A549 (cell line): ENCODE measurements at regions not wholly inside any gene's neighbourhood (a gene's known extent, or its start where the extent isn't known, plus 50 kb on each side); places are given as distances from the start of the nearest gene placed in this dataset.

Experiments used
- ATAC-seq, 2 experiments: fragments of 200-7000 bp in 1 of 2; fragments of >200 bp in 1 of 2; cut with Nextera tagmentation in 1 of 2; cut with Tn5 transposase in 1 of 2; 3 replicates each; pipeline versions ENCODE4 v1.8.0 to v1.9.1; 2018 to 2020; ENCODE audit warnings: mild to moderate bottlenecking in 1 of 2, moderate library complexity in 1 of 2
- CTCF ChIA-PET: fragments of 300-600 bp; sonication (Branson Sonifier 250); formaldehyde crosslinking; extraction: SDS; loops from one replicate; lab custom pipeline; 2021; ENCODE audit warnings: antibody characterized with exemption, inconsistent platforms; lab: Yijun Ruan, JAX
- POLR2A ChIA-PET: fragments of 350-600 bp; formaldehyde crosslinking; extraction: SDS; loops from one replicate; lab custom pipeline; 2021; ENCODE audit warnings: antibody characterized with exemption, inconsistent platforms; lab: Yijun Ruan, JAX
- DNase-seq, 2 experiments: peaks; one replicate each; pipeline versions ENCODE4 v3.0.0 to v3.0.0-alpha.2; 2011 to 2016; ENCODE audit warnings: low read depth in 1 of 2, low spot score in 1 of 2
- FAIRE-seq: peaks from 2 replicates; lab custom pipeline; 2011; peaks lifted over from hg19 to GRCh38; lab: Jason Lieb, UNC
- H3K27ac ChIP-seq, 2 experiments: fragments of >200 bp; sonication (Bioruptor Twin); formaldehyde crosslinking; 3 replicates each; pipeline ENCODE4 v1.5.1; 2016 to 2017
- H3K4me1 ChIP-seq: fragments of >200 bp; sonication (Bioruptor Twin); formaldehyde crosslinking; 3 replicates; pipeline ENCODE4 v1.6.1; 2016
- H3K4me2 ChIP-seq: fragments of >200 bp; sonication (Bioruptor Twin); formaldehyde crosslinking; 3 replicates; pipeline ENCODE4 v1.6.1; 2016
- H3K4me3 ChIP-seq: fragments of >200 bp; sonication (Bioruptor Twin); formaldehyde crosslinking; 3 replicates; pipeline ENCODE4 v1.5.1; 2016
- H3K9me3 ChIP-seq: fragments of >200 bp; sonication (Bioruptor Twin); formaldehyde crosslinking; 3 replicates; pipeline ENCODE4 v1.6.1; 2016
- CEBPB ChIP-seq, 2 experiments: fragments of >200 bp in 1 of 2; sonication (Bioruptor Twin) in 1 of 2; formaldehyde crosslinking in 1 of 2; IDR thresholded peaks; 2 replicates each; pipeline ENCODE4 v1.6.1; 2012 to 2016
- ESRRA ChIP-seq: fragments of 150-350 bp; IDR thresholded peaks from 2 replicates; pipeline ENCODE4 v1.6.1; 2014; ENCODE audit warnings: mild to moderate bottlenecking, low read length, borderline replicate concordance
- FOSL2 ChIP-seq, 2 experiments: fragments of 450-650 bp in 1 of 2; fragments of >200 bp in 1 of 2; sonication (Bioruptor Twin) in 1 of 2; formaldehyde crosslinking; IDR thresholded peaks; 2 replicates each; pipeline versions ENCODE4 v1.5.0 to v1.6.1; 2016 to 2020; ENCODE audit warnings: mild to moderate bottlenecking in 1 of 2, moderate library complexity in 1 of 2
- GATA3 ChIP-seq: IDR thresholded peaks from 2 replicates; pipeline ENCODE4 v1.6.1; 2012; ENCODE audit warnings: borderline replicate concordance
- HDAC2 ChIP-seq: fragments of 200-600 bp; sonication (generic); IDR thresholded peaks from 2 replicates; pipeline ENCODE4 v1.6.1; 2016
- HEYL ChIP-seq: fragments of 250-450 bp; sonication (Bioruptor Pico); IDR thresholded peaks from 2 replicates; pipeline ENCODE4 v1.8.0; 2021; ENCODE audit warnings: mild to moderate bottlenecking, moderate library complexity
- HOXB13 ChIP-seq: fragments of 250-450 bp; sonication (Bioruptor Pico); IDR thresholded peaks from 2 replicates; pipeline ENCODE4 v1.5.0; 2020; ENCODE audit warnings: low read depth, mild to moderate bottlenecking, moderate library complexity
- HOXB5 ChIP-seq: fragments of 250-450 bp; sonication (Bioruptor Pico); IDR thresholded peaks from 2 replicates; pipeline ENCODE4 v1.5.0; 2020; ENCODE audit warnings: mild to moderate bottlenecking, moderate library complexity
- JUN ChIP-seq, 2 experiments: fragments of >200 bp; sonication (Bioruptor Twin); formaldehyde crosslinking; IDR thresholded peaks; 2 replicates in 1 of 2; 3 replicates in 1 of 2; pipeline ENCODE4 v1.6.1; 2016 to 2017
- KDM5A ChIP-seq: fragments of 200-600 bp; sonication (generic); IDR thresholded peaks from 2 replicates; pipeline ENCODE4 v1.6.1; 2016; ENCODE audit warnings: antibody characterized with exemption, mild to moderate bottlenecking
- MYC ChIP-seq: IDR thresholded peaks from 2 replicates; pipeline ENCODE4 v1.6.1; 2012; ENCODE audit warnings: mild to moderate bottlenecking, inconsistent platforms, low read length, improper control_type of control experiment, borderline replicate concordance
- NFE2L2 ChIP-seq: fragments of 150-350 bp; conservative IDR thresholded peaks from 2 replicates; pipeline ENCODE4 v1.6.1; 2014; ENCODE audit warnings: low read length
- NR3C1 ChIP-seq: fragments of >200 bp; sonication (Bioruptor Twin); formaldehyde crosslinking; IDR thresholded peaks from 3 replicates; pipeline ENCODE4 v1.6.1; 2017
- PHF8 ChIP-seq: fragments of 200-600 bp; sonication (generic); IDR thresholded peaks from 2 replicates; pipeline ENCODE4 v1.6.1; 2016; ENCODE audit warnings: low read depth, mild to moderate bottlenecking, antibody characterized with exemption, moderate library complexity, borderline replicate concordance
- POLR2A ChIP-seq: IDR thresholded peaks from 2 replicates; pipeline ENCODE4 v1.6.1; 2012; ENCODE audit warnings: mild to moderate bottlenecking, low read length
- RARB ChIP-seq: fragments of 250-450 bp; sonication (Bioruptor Pico); IDR thresholded peaks from 2 replicates; pipeline ENCODE4 v1.8.0; 2021; ENCODE audit warnings: mild to moderate bottlenecking, moderate library complexity
- RFX5 ChIP-seq: fragments of 450-650 bp; IDR thresholded peaks from 2 replicates; pipeline ENCODE4 v1.7.1; 2014; ENCODE audit warnings: antibody characterized with exemption, mild to moderate bottlenecking, moderate library complexity
- SMC3 ChIP-seq: fragments of >200 bp; sonication (Bioruptor Twin); formaldehyde crosslinking; IDR thresholded peaks from 3 replicates; pipeline ENCODE4 v1.6.1; 2018; ENCODE audit warnings: inconsistent platforms
- TFCP2L1 ChIP-seq: fragments of 250-450 bp; sonication (Bioruptor Pico); IDR thresholded peaks from 2 replicates; pipeline ENCODE4 v1.5.0; 2021; ENCODE audit warnings: mild to moderate bottlenecking
- TP53 ChIP-seq: fragments of 250-450 bp; sonication (Bioruptor Pico); IDR thresholded peaks from 2 replicates; pipeline ENCODE4 v1.5.0; 2021; ENCODE audit warnings: mild to moderate bottlenecking, moderate library complexity
- ZFP36 ChIP-seq: fragments of 450-650 bp; IDR thresholded peaks from 2 replicates; pipeline ENCODE4 v1.6.1; 2014; ENCODE audit warnings: borderline replicate concordance; ENCODE audit not compliant: partially characterized antibody
- ZNF302 ChIP-seq: fragments of 250-450 bp; sonication (Bioruptor Pico); IDR thresholded peaks from 2 replicates; pipeline ENCODE4 v1.9.0; 2021; ENCODE audit warnings: inconsistent platforms, mild to moderate bottlenecking, moderate library complexity
- WGBS: methylation state at CpG from one replicate; pipeline ENCODE4 v1.1.6; 2017; ENCODE audit errors: missing lambda C conversion rate; 5-methylcytosine and 5-hydroxymethylcytosine counted together
- TF ChIP-seq, protein P1 (sequence below): fragments of 200-600 bp; sonication (generic); IDR thresholded peaks from 2 replicates; pipeline ENCODE4 v1.6.1; 2016; ENCODE audit warnings: antibody characterized with exemption, mild to moderate bottlenecking, moderate library complexity
- TF ChIP-seq, protein P2 (sequence below): fragments of >200 bp; sonication (Bioruptor Twin); formaldehyde crosslinking; IDR thresholded peaks from 2 replicates; pipeline ENCODE4 v1.6.1; 2016
- TF ChIP-seq, protein P3 (sequence below): fragments of >200 bp; sonication (Bioruptor Twin); formaldehyde crosslinking; IDR thresholded peaks from 3 replicates; pipeline ENCODE4 v1.5.1; 2016
- TF ChIP-seq, protein P4 (sequence below): IDR thresholded peaks from 2 replicates; pipeline ENCODE4 v1.6.1; 2012; ENCODE audit warnings: low read depth, borderline replicate concordance
- TF ChIP-seq, protein P5 (sequence below): fragments of 250-450 bp; sonication (Bioruptor Pico); IDR thresholded peaks from 2 replicates; pipeline ENCODE4 v1.5.0; 2021; ENCODE audit warnings: mild to moderate bottlenecking, moderate library complexity, borderline replicate concordance

DNA sequence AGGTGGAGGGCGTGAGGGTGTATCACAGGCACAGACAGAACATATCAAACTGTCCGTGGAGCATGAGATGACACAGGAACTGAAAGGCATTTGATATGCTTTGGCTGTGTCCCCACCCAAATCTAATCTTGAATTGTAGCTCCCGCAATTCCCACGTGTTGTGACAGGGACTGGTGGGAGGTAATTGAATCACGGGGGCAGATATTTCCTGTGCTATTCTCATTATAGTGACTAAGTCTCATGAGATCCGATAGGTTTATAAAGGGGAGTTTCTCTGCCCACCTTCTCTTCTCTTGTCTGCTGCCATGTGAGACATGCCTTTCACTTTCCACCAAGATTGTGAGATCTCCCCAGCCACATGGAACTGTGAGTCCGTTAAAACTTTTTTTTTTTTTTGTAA, 123.1 kb upstream of the PIEZO2 start:
- H3K4me3 ChIP-seq: no peak overlapping the region
- TF ChIP-seq NFE2L2 (no peak), GATA3 (no peak), MYC (no peak), FOSL2 (IDR thresholded peaks at IDR 0.05) (no peak), FOSL2 (CRISPR knock-in tag; IDR thresholded peaks at IDR 0.05) (no peak), NR3C1 (no peak), PHF8 (no peak), HOXB5 (CRISPR knock-in tag) (no peak), ZFP36 (no peak), RARB (no peak), KDM5A (no peak), ZNF302 (no peak), JUN (IDR thresholded peaks at IDR 0.05) (no peak)
- TF ChIP-seq, protein P1, sequence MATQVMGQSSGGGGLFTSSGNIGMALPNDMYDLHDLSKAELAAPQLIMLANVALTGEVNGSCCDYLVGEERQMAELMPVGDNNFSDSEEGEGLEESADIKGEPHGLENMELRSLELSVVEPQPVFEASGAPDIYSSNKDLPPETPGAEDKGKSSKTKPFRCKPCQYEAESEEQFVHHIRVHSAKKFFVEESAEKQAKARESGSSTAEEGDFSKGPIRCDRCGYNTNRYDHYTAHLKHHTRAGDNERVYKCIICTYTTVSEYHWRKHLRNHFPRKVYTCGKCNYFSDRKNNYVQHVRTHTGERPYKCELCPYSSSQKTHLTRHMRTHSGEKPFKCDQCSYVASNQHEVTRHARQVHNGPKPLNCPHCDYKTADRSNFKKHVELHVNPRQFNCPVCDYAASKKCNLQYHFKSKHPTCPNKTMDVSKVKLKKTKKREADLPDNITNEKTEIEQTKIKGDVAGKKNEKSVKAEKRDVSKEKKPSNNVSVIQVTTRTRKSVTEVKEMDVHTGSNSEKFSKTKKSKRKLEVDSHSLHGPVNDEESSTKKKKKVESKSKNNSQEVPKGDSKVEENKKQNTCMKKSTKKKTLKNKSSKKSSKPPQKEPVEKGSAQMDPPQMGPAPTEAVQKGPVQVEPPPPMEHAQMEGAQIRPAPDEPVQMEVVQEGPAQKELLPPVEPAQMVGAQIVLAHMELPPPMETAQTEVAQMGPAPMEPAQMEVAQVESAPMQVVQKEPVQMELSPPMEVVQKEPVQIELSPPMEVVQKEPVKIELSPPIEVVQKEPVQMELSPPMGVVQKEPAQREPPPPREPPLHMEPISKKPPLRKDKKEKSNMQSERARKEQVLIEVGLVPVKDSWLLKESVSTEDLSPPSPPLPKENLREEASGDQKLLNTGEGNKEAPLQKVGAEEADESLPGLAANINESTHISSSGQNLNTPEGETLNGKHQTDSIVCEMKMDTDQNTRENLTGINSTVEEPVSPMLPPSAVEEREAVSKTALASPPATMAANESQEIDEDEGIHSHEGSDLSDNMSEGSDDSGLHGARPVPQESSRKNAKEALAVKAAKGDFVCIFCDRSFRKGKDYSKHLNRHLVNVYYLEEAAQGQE: no peak
- TF ChIP-seq, protein P2, sequence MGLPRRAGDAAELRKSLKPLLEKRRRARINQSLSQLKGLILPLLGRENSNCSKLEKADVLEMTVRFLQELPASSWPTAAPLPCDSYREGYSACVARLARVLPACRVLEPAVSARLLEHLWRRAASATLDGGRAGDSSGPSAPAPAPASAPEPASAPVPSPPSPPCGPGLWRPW: no peak
- TF ChIP-seq, protein P3, sequence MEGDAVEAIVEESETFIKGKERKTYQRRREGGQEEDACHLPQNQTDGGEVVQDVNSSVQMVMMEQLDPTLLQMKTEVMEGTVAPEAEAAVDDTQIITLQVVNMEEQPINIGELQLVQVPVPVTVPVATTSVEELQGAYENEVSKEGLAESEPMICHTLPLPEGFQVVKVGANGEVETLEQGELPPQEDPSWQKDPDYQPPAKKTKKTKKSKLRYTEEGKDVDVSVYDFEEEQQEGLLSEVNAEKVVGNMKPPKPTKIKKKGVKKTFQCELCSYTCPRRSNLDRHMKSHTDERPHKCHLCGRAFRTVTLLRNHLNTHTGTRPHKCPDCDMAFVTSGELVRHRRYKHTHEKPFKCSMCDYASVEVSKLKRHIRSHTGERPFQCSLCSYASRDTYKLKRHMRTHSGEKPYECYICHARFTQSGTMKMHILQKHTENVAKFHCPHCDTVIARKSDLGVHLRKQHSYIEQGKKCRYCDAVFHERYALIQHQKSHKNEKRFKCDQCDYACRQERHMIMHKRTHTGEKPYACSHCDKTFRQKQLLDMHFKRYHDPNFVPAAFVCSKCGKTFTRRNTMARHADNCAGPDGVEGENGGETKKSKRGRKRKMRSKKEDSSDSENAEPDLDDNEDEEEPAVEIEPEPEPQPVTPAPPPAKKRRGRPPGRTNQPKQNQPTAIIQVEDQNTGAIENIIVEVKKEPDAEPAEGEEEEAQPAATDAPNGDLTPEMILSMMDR: no peak
- H3K4me2 ChIP-seq: no peak overlapping the region
- DNase-seq (no peak), ATAC-seq (no peak), FAIRE-seq (no peak)
- POLR2A ChIA-PET: no interaction called here
- no peaks in the 10 kb centered on the region for H3K4me1 ChIP-seq
- no peak overlapping the region for H3K27ac ChIP-seq
- CTCF ChIA-PET: no interaction called here
- H3K9me3 ChIP-seq: no peaks in the 10 kb centered on the region
- WGBS: 23% methylated on average over 7 of the region's 7 CpGs

DNA sequence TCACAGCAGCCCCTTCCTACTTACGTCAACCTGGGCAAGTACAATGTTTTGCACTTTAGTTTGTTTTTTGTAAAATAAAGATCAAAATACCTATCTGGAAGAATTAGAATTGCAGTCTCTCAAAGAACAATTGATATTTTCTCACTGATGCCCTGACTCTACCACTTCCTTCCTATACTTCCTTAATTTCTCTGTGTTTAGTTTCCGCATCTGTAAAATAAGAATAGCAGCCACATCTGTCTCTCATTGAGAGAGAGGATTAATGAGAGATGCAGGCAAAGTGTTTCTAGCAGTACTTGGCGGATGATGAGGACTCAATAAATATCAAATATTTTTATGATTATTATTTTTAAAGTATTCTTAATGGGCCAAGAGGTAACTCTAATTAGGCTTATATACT, 122.6 kb upstream of the PIEZO2 start:
- no peak for TF ChIP-seq HEYL (CRISPR knock-in tag)
- TF ChIP-seq SMC3: no peak
- TF ChIP-seq TP53 (CRISPR knock-in tag): no peak
- no peak for TF ChIP-seq GATA3
- no peak for TF ChIP-seq POLR2A
- no peak for TF ChIP-seq KDM5A
- TF ChIP-seq NFE2L2: no peak
- TF ChIP-seq HOXB13 (CRISPR knock-in tag): no peak
- CTCF ChIA-PET: no interaction called here
- Histone ChIP-seq H3K4me1 (no peaks in the 10 kb centered on the region), H3K9me3 (no peaks in the 10 kb centered on the region), H3K27ac (no peak overlapping the region), H3K4me3 (no peak overlapping the region), H3K4me2 (no peak overlapping the region)
- WGBS: 31% methylated on average over 3 of the region's 3 CpGs
- no peak for FAIRE-seq
- DNase-seq: no peak
- ATAC-seq: no peak
- POLR2A ChIA-PET: no interaction called here

DNA sequence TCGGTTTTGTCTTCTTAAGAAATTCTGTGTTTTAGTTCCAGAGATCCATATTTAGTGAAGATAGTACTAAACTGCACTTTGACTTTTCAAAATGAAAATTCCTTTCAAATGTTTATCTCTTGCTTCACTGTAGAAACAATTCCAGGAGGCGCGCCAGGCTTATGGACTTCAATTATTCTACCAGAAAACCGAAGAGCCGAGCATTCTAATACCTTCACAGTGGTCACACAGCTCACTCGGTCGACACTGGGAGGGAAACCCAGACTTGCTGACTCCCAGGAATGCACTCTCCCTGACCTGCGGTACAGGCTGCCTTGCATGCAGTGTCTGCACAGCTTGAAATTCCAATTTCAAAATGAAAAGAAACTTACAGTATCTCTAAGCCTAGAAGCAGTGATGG, 119.9 kb upstream of the PIEZO2 start:
- no peaks in the 10 kb centered on the region for H3K9me3 ChIP-seq
- H3K27ac ChIP-seq: no peak overlapping the region
- 45% methylated on average over 8 of the region's 8 CpGs for WGBS
- no peak for FAIRE-seq
- DNase-seq: no peak
- no peak for ATAC-seq
- POLR2A ChIA-PET: no interaction called here
- CTCF ChIA-PET: no interaction called here
- no peak overlapping the region for H3K4me2 ChIP-seq
- no peak overlapping the region for H3K4me3 ChIP-seq
- no peak for TF ChIP-seq ZFP36
- no peak for TF ChIP-seq HOXB5 (CRISPR knock-in tag)
- TF ChIP-seq HEYL (CRISPR knock-in tag): no peak
- no peak for TF ChIP-seq ESRRA
- TF ChIP-seq, protein P4, sequence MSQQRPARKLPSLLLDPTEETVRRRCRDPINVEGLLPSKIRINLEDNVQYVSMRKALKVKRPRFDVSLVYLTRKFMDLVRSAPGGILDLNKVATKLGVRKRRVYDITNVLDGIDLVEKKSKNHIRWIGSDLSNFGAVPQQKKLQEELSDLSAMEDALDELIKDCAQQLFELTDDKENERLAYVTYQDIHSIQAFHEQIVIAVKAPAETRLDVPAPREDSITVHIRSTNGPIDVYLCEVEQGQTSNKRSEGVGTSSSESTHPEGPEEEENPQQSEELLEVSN: no peak
- no peak for TF ChIP-seq TFCP2L1 (CRISPR knock-in tag)
- no peak for TF ChIP-seq CEBPB (IDR thresholded peaks at IDR 0.05)
- TF ChIP-seq, protein P5, sequence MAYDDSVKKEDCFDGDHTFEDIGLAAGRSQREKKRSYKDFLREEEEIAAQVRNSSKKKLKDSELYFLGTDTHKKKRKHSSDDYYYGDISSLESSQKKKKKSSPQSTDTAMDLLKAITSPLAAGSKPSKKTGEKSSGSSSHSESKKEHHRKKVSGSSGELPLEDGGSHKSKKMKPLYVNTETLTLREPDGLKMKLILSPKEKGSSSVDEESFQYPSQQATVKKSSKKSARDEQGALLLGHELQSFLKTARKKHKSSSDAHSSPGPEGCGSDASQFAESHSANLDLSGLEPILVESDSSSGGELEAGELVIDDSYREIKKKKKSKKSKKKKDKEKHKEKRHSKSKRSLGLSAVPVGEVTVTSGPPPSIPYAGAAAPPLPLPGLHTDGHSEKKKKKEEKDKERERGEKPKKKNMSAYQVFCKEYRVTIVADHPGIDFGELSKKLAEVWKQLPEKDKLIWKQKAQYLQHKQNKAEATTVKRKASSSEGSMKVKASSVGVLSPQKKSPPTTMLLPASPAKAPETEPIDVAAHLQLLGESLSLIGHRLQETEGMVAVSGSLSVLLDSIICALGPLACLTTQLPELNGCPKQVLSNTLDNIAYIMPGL (CRISPR knock-in tag): no peak
- TF ChIP-seq POLR2A: no peak
- TF ChIP-seq HDAC2: no peak
- no peak for TF ChIP-seq RFX5
- no peaks in the 10 kb centered on the region for H3K4me1 ChIP-seq
